H1 (cell line): ENCODE measurements at regions not wholly inside any gene's neighbourhood (a gene's known extent, or its start where the extent isn't known, plus 50 kb on each side); places are given as distances from the start of the nearest gene placed in this dataset.

Experiments
- EZH2 ChIP-seq: fragments of 200-600 bp; sonication (generic); IDR thresholded peaks from 2 replicates; pipeline ENCODE4 v1.7.1; 2012; ENCODE audit warnings: low read depth, mild to moderate bottlenecking, moderate library complexity, low read length, inconsistent platforms; ENCODE audit not compliant: severe bottlenecking
- NANOG ChIP-seq: IDR thresholded peaks from 2 replicates; pipeline ENCODE4 v1.6.1; 2011; ENCODE audit warnings: low read length, low read depth, mild to moderate bottlenecking, inconsistent platforms; ENCODE audit not compliant: insufficient read depth, poor library complexity, severe bottlenecking
- POLR2AphosphoS5 ChIP-seq: IDR thresholded peaks from 2 replicates; pipeline ENCODE4 v1.6.1; 2011; ENCODE audit warnings: low read depth, low read length
- RAD21 ChIP-seq, 2 experiments: IDR thresholded peaks in 1 of 2; conservative IDR thresholded peaks in 1 of 2; 2 replicates each; pipeline ENCODE4 v1.6.1; 2011; ENCODE audit warnings: low read depth in 2 of 2, low read length in 2 of 2, improper control_type of control experiment in 1 of 2, inconsistent platforms in 1 of 2, mild to moderate bottlenecking in 1 of 2, moderate library complexity in 1 of 2
- TF ChIP-seq, protein P1 (sequence below), 3 experiments: IDR thresholded peaks; 1 replicate in 2 of 3; 2 replicates in 1 of 3; pipeline versions ENCODE4 v1.5.1 to v1.6.1; 2011; ENCODE audit warnings: low read length in 3 of 3, mild to moderate bottlenecking in 3 of 3, inconsistent platforms in 2 of 3, low read depth in 1 of 3, moderate library complexity in 1 of 3; ENCODE audit not compliant: insufficient read depth in 1 of 3; ENCODE audit errors: control extremely low read depth in 1 of 3

DNA sequence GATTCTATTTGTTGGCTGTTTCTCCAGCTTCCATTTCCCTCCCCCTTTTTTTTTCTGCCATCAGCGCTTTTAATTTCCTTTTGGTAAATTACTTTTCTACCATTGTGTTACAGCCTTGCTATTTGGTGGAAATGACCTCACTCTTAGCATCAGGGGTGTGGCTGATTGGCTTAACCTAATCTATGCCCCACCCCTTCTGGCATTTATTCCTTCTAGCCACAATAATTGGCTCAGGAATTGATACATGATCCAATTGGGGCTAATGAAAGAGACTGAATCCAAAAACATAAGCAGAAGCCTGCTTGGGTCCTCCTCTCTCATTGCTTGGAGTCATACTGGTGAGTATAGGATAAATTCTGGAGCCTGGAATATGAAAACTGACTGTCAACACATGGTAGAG is 402.4 kb upstream of the LRRC4C start:
- TF ChIP-seq POLR2AphosphoS5 (no peak), RAD21 (IDR thresholded peaks at IDR 0.05 in 1 of 2, conservative IDR thresholded peaks at IDR 0.05 in 1 of 2; ENCODE audit: low read depth in 2 of 2, low read length in 2 of 2) (no peak), EZH2 (no peak), NANOG (no peak)
- TF ChIP-seq, protein P1, sequence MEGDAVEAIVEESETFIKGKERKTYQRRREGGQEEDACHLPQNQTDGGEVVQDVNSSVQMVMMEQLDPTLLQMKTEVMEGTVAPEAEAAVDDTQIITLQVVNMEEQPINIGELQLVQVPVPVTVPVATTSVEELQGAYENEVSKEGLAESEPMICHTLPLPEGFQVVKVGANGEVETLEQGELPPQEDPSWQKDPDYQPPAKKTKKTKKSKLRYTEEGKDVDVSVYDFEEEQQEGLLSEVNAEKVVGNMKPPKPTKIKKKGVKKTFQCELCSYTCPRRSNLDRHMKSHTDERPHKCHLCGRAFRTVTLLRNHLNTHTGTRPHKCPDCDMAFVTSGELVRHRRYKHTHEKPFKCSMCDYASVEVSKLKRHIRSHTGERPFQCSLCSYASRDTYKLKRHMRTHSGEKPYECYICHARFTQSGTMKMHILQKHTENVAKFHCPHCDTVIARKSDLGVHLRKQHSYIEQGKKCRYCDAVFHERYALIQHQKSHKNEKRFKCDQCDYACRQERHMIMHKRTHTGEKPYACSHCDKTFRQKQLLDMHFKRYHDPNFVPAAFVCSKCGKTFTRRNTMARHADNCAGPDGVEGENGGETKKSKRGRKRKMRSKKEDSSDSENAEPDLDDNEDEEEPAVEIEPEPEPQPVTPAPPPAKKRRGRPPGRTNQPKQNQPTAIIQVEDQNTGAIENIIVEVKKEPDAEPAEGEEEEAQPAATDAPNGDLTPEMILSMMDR (IDR thresholded peaks at IDR 0.05; ENCODE audit: control extremely low read depth in 1 of 3, insufficient read depth in 1 of 3, low read depth in 1 of 3, low read length in 3 of 3): no peak
